ENCODE measurements at regions not wholly inside any gene's neighbourhood (a gene's known extent, or its start where the extent isn't known, plus 50 kb on each side); places are given as distances from the start of the nearest gene placed in this dataset.

DNA sequence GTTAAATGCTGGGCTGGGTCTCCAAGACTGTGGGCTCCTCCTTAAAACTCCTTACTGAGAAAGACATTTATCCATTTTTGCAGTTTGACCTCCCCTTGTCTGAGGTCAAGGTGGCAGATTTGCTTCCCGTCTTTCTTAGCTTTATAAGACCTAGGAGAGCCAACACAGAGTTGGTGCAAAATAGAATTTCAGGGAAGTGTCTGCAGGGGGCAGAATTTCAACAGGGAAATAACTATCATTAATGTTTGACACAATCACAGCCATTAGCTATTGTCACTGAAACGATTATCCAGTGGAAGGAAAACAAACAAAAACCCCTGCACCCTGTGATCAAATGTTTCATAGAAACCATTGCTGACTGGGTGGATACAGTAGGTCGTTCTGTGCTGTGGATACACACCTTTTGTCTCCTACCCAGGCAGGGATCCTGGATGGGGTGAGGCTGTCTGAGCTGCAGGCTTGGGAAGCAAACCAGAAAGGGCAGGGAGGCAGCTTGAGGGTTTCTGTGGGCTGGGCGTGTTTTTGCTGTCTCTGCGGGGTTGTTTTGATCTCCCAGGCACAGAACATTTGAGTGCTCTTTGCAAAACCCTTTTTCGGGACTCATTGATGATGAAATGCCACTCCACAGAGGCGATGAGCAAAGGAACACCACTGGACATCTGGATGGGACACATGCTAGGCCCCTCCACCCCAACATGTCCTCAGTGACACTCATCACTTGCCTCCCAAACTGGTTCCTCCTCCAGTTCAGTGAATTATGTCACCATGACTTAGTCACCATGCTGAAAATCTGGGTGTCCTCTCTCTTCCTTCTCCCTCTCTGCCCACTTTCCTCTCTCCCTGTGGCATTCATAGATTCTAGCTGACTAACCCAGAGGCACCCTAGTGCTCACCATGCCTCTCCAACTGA, 94.2 kb upstream of the SERBP1 start:
- TF ChIP-seq, protein P1, sequence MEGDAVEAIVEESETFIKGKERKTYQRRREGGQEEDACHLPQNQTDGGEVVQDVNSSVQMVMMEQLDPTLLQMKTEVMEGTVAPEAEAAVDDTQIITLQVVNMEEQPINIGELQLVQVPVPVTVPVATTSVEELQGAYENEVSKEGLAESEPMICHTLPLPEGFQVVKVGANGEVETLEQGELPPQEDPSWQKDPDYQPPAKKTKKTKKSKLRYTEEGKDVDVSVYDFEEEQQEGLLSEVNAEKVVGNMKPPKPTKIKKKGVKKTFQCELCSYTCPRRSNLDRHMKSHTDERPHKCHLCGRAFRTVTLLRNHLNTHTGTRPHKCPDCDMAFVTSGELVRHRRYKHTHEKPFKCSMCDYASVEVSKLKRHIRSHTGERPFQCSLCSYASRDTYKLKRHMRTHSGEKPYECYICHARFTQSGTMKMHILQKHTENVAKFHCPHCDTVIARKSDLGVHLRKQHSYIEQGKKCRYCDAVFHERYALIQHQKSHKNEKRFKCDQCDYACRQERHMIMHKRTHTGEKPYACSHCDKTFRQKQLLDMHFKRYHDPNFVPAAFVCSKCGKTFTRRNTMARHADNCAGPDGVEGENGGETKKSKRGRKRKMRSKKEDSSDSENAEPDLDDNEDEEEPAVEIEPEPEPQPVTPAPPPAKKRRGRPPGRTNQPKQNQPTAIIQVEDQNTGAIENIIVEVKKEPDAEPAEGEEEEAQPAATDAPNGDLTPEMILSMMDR (IDR thresholded peaks at IDR 0.05; ENCODE audit: low read depth, low read length), result no peak
- TF ChIP-seq POLR2A (IDR thresholded peaks at IDR 0.05; ENCODE audit: extremely low read depth, insufficient read length), result no peak
- TF ChIP-seq, protein P2, sequence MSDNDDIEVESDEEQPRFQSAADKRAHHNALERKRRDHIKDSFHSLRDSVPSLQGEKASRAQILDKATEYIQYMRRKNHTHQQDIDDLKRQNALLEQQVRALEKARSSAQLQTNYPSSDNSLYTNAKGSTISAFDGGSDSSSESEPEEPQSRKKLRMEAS (IDR thresholded peaks at IDR 0.05; ENCODE audit: low read depth, low read length), result no peak
